ENCODE measurements at regions not wholly inside any gene's neighbourhood (a gene's known extent, or its start where the extent isn't known, plus 50 kb on each side); places are given as distances from the start of the nearest gene placed in this dataset.

- Histone ChIP-seq H2BK5ac (ENCODE audit: insufficient read length, low read length) (no peak overlapping the region), H4K91ac (ENCODE audit: insufficient read length, low read depth, low read length) (no peak overlapping the region), H3K23ac (ENCODE audit: insufficient read length, low read depth, low read length) (no peak overlapping the region), H3K18ac (ENCODE audit: insufficient read length, low read depth, low read length) (no peak overlapping the region), H2BK120ac (ENCODE audit: low read depth, low read length, poor library complexity, severe bottlenecking) (no peak overlapping the region), H3K4ac (ENCODE audit: low read depth, low read length) (no peak overlapping the region), H2AFZ (ENCODE audit: low read length) (no peak overlapping the region), H3K27ac (ENCODE audit: insufficient read length, low read depth, low read length) (no peak overlapping the region), H3K56ac (ENCODE audit: insufficient read length, low read depth, low read length) (no peak overlapping the region), H3T11ph (ENCODE audit: low read length) (no peak overlapping the region), H2BK15ac (ENCODE audit: low read depth, low read length) (no peak overlapping the region), H3K14ac (ENCODE audit: insufficient read depth, low read length) (no peak overlapping the region), H3K4me1 (ENCODE audit: insufficient read depth, low read length) (no peaks in the 10 kb centered on the region; the same call in none of the 2 replicates), H4K8ac (replicated peaks; ENCODE audit: insufficient read length, low read depth, low read length) (no peak overlapping the region), H3K79me2 (ENCODE audit: insufficient read depth, low read length) (no peaks in the 10 kb centered on the region), H3K23me2 (ENCODE audit: insufficient read length, low read depth, low read length, poor library complexity, severe bottlenecking) (no peaks in the 10 kb centered on the region), H3K79me1 (ENCODE audit: insufficient read depth, low read depth, low read length, poor library complexity, severe bottlenecking) (no peaks in the 10 kb centered on the region), H3K27me3 (ENCODE audit: insufficient read depth, low read length) (no peaks in the 10 kb centered on the region), H2BK20ac (ENCODE audit: low read depth, low read length, poor library complexity, severe bottlenecking) (no peak overlapping the region), H4K20me1 (ENCODE audit: control insufficient read depth, insufficient read depth, insufficient read length) (no peaks in the 10 kb centered on the region), H2BK12ac (ENCODE audit: insufficient read length, low read depth, low read length) (no peak overlapping the region), H3K9ac (ENCODE audit: extremely low read depth, insufficient read length, low read length) (no peak overlapping the region), H3K4me2 (ENCODE audit: insufficient read depth, insufficient read length, low read length) (no peak overlapping the region), H2AK5ac (ENCODE audit: insufficient read length, low read length) (no peak overlapping the region), H3K9me3 (ENCODE audit: control insufficient read depth, low read depth, low read length) (no peaks in the 10 kb centered on the region), H4K5ac (ENCODE audit: insufficient read length, low read depth, low read length) (no peak overlapping the region)
- TF ChIP-seq, protein P1, sequence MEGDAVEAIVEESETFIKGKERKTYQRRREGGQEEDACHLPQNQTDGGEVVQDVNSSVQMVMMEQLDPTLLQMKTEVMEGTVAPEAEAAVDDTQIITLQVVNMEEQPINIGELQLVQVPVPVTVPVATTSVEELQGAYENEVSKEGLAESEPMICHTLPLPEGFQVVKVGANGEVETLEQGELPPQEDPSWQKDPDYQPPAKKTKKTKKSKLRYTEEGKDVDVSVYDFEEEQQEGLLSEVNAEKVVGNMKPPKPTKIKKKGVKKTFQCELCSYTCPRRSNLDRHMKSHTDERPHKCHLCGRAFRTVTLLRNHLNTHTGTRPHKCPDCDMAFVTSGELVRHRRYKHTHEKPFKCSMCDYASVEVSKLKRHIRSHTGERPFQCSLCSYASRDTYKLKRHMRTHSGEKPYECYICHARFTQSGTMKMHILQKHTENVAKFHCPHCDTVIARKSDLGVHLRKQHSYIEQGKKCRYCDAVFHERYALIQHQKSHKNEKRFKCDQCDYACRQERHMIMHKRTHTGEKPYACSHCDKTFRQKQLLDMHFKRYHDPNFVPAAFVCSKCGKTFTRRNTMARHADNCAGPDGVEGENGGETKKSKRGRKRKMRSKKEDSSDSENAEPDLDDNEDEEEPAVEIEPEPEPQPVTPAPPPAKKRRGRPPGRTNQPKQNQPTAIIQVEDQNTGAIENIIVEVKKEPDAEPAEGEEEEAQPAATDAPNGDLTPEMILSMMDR (conservative IDR thresholded peaks at IDR 0.05) = no peak
- no peak overlapping the region for H3K27ac Mint-ChIP-seq
- H3K4me1 Mint-ChIP-seq = peaks cover 9 to 22% of the 10 kb centered on the region in 2 experiments
- no peaks in the 10 kb centered on the region for H3K27me3 Mint-ChIP-seq (ENCODE audit: low read depth)
- H3K4me3 Mint-ChIP-seq = no peak overlapping the region
- no peak for DNase-seq
- no peaks in the 10 kb centered on the region; a peak in 1 of 7 replicates for H3K36me3 Mint-ChIP-seq (ENCODE audit: insufficient read depth in 1 of 3, low read depth in 3 of 3)
- WGBS (ENCODE audit: extremely low coverage, insufficient read length, low lambda C conversion rate) = no CpG with 5 or more reads among the region's 1 CpG
- no peaks in the 10 kb centered on the region for H3K9me3 Mint-ChIP-seq
Observed at GRCh38 chr5:63124266-63124665, 545.6 kb downstream of the LRRC70 start.

Measured in H9 (cell line).